ENCODE measurements at regions not wholly inside any gene's neighbourhood (a gene's known extent, or its start where the extent isn't known, plus 50 kb on each side); places are given as distances from the start of the nearest gene placed in this dataset.

- H3K27me3 ChIP-seq (ENCODE audit: control insufficient read depth in 3 of 3, insufficient read depth in 3 of 3, low read length in 2 of 3), result no peaks in the 10 kb centered on the region
- peaks cover 0 to 2% (median 0%) of the 10 kb centered on the region in 4 donors for H3K9me3 ChIP-seq (ENCODE audit: control insufficient read depth in 4 of 4, insufficient read depth in 3 of 4, low read length in 3 of 4)
- WGBS, 2 donors, result 88 to 100% methylated on average over 1 of the region's 1 CpG
- H3K36me3 ChIP-seq (ENCODE audit: control insufficient read depth in 4 of 4, insufficient read depth in 4 of 4, low read length in 4 of 4), result no peaks in the 10 kb centered on the region
- TF ChIP-seq CTCF (IDR thresholded peaks at IDR 0.05; ENCODE audit: control extremely low read depth, extremely low read depth), result no peak
- H3K27ac ChIP-seq (ENCODE audit: low read depth in 1 of 2, low read length in 1 of 2), result no peak overlapping the region
- H3K4me1 ChIP-seq (ENCODE audit: control insufficient read depth in 5 of 5, insufficient read depth in 5 of 5, low read length in 5 of 5), result peaks cover 0 to 3% (median 0%) of the 10 kb centered on the region in 5 donors
- no peak for DNase-seq
- no peak overlapping the region for H3K4me3 ChIP-seq
- no peak for ATAC-seq (ENCODE audit: insufficient read depth, low FRiP score)
- no peak overlapping the region for H3K9ac ChIP-seq (ENCODE audit: insufficient read depth in 1 of 2, low read length in 2 of 2)
These were observed 237.2 kb downstream of the FAT4 start for GRCh38 chr4:125551967-125552366.

- WGBS, 2 donors, result 91 to 93% methylated on average over 3 of the region's 3 CpGs
- H3K9ac ChIP-seq (ENCODE audit: insufficient read depth in 1 of 2, low read length in 2 of 2), result no peak overlapping the region
- DNase-seq (no peak), ATAC-seq (ENCODE audit: insufficient read depth, low FRiP score) (no peak)
- no peak overlapping the region for H3K4me3 ChIP-seq
- no peaks in the 10 kb centered on the region for H3K36me3 ChIP-seq (ENCODE audit: control insufficient read depth in 4 of 4, insufficient read depth in 4 of 4, low read length in 4 of 4)
- no peaks in the 10 kb centered on the region for H3K27me3 ChIP-seq (ENCODE audit: control insufficient read depth in 3 of 3, insufficient read depth in 3 of 3, low read length in 2 of 3)
- no peak overlapping the region for H3K27ac ChIP-seq (ENCODE audit: low read depth in 1 of 2, low read length in 1 of 2)
- peaks cover 0 to 3% (median 0%) of the 10 kb centered on the region in 4 donors for H3K9me3 ChIP-seq (ENCODE audit: control insufficient read depth in 4 of 4, insufficient read depth in 3 of 4, low read length in 3 of 4)
- TF ChIP-seq CTCF (IDR thresholded peaks at IDR 0.05; ENCODE audit: control extremely low read depth, extremely low read depth), result no peak
- H3K4me1 ChIP-seq (ENCODE audit: control insufficient read depth in 5 of 5, insufficient read depth in 5 of 5, low read length in 5 of 5), result no peaks in the 10 kb centered on the region
These were observed 257.8 kb downstream of the FAT4 start for GRCh38 chr4:125572601-125573000.

- H3K9me3 ChIP-seq (ENCODE audit: control insufficient read depth in 4 of 4, insufficient read depth in 3 of 4, low read length in 3 of 4), result peaks cover 0 to 3% (median 0%) of the 10 kb centered on the region in 4 donors
- H3K4me3 ChIP-seq, result no peak overlapping the region
- ATAC-seq (ENCODE audit: insufficient read depth, low FRiP score) (no peak), DNase-seq (no peak)
- H3K9ac ChIP-seq (ENCODE audit: insufficient read depth in 1 of 2, low read length in 2 of 2), result no peak overlapping the region
- no peak overlapping the region for H3K27ac ChIP-seq (ENCODE audit: low read depth in 1 of 2, low read length in 1 of 2)
- no peak for TF ChIP-seq CTCF (IDR thresholded peaks at IDR 0.05; ENCODE audit: control extremely low read depth, extremely low read depth)
- H3K27me3 ChIP-seq (ENCODE audit: control insufficient read depth in 3 of 3, insufficient read depth in 3 of 3, low read length in 2 of 3), result no peaks in the 10 kb centered on the region
- H3K4me1 ChIP-seq (ENCODE audit: control insufficient read depth in 5 of 5, insufficient read depth in 5 of 5, low read length in 5 of 5), result no peaks in the 10 kb centered on the region
- no peaks in the 10 kb centered on the region for H3K36me3 ChIP-seq (ENCODE audit: control insufficient read depth in 4 of 4, insufficient read depth in 4 of 4, low read length in 4 of 4)
- WGBS, 2 donors, result 98% methylated on average over 3 of the region's 3 CpGs
These were observed 258.6 kb downstream of the FAT4 start for GRCh38 chr4:125573368-125573767.

GRCh38 chr4:125573786-125574185, 259.0 kb downstream of the FAT4 start:
- whole genome bisulfite sequencing, 2 donors, result 89 to 92% methylated on average over 1 of the region's 1 CpG
- no peaks in the 10 kb centered on the region for H3K4me1 ChIP-seq (ENCODE audit: control insufficient read depth in 5 of 5, insufficient read depth in 5 of 5, low read length in 5 of 5)
- ATAC-seq (ENCODE audit: insufficient read depth, low FRiP score) (no peak), DNase-seq (no peak)
- H3K9ac ChIP-seq (ENCODE audit: insufficient read depth in 1 of 2, low read length in 2 of 2), result no peak overlapping the region
- H3K27ac ChIP-seq (ENCODE audit: low read depth in 1 of 2, low read length in 1 of 2), result no peak overlapping the region
- no peaks in the 10 kb centered on the region for H3K36me3 ChIP-seq (ENCODE audit: control insufficient read depth in 4 of 4, insufficient read depth in 4 of 4, low read length in 4 of 4)
- no peak for TF ChIP-seq CTCF (IDR thresholded peaks at IDR 0.05; ENCODE audit: control extremely low read depth, extremely low read depth)
- no peaks in the 10 kb centered on the region for H3K27me3 ChIP-seq (ENCODE audit: control insufficient read depth in 3 of 3, insufficient read depth in 3 of 3, low read length in 2 of 3)
- no peak overlapping the region for H3K4me3 ChIP-seq
- peaks cover 0 to 3% (median 0%) of the 10 kb centered on the region in 4 donors for H3K9me3 ChIP-seq (ENCODE audit: control insufficient read depth in 4 of 4, insufficient read depth in 3 of 4, low read length in 3 of 4)

Measured in lung (tissue), 11 donors.